H9 (cell line): ENCODE measurements at regions not wholly inside any gene's neighbourhood (a gene's known extent, or its start where the extent isn't known, plus 50 kb on each side); places are given as distances from the start of the nearest gene placed in this dataset.

Experiments used
- DNase-seq: peaks from one replicate; pipeline ENCODE4 v3.0.0-alpha.2; 2017
- H2AFZ ChIP-seq: one replicate; pipeline ENCODE4 v1.6.1; 2013; ENCODE audit warnings: mild to moderate bottlenecking, low read length, control low read depth, moderate library complexity
- H2AK5ac ChIP-seq: 2 replicates; pipeline ENCODE4 v1.6.1; 2013; ENCODE audit warnings: low read length, control low read depth, mixed read lengths; ENCODE audit not compliant: insufficient read length
- H2BK120ac ChIP-seq: one replicate; pipeline ENCODE4 v1.6.1; 2013; ENCODE audit warnings: low read depth, mild to moderate bottlenecking, low read length, control low read depth, inconsistent platforms; ENCODE audit not compliant: poor library complexity, severe bottlenecking
- H2BK12ac ChIP-seq: 2 replicates; pipeline ENCODE4 v1.6.1; 2013; ENCODE audit warnings: low read length, control low read depth, mixed read lengths, low read depth; ENCODE audit not compliant: insufficient read length
- H2BK15ac ChIP-seq: 2 replicates; pipeline ENCODE4 v1.6.1; 2013; ENCODE audit warnings: low read depth, low read length, control low read depth
- H2BK20ac ChIP-seq: one replicate; pipeline ENCODE4 v1.6.1; 2013; ENCODE audit warnings: low read depth, mild to moderate bottlenecking, low read length, control low read depth, inconsistent platforms; ENCODE audit not compliant: poor library complexity, severe bottlenecking
- H2BK5ac ChIP-seq: 2 replicates; pipeline ENCODE4 v1.6.1; 2013; ENCODE audit warnings: low read length, control low read depth, mixed read lengths; ENCODE audit not compliant: insufficient read length
- H3K14ac ChIP-seq: 2 replicates; pipeline ENCODE4 v1.6.1; 2013; ENCODE audit warnings: low read length, control low read depth; ENCODE audit not compliant: insufficient read depth
- H3K18ac ChIP-seq: 2 replicates; pipeline ENCODE4 v1.6.1; 2013; ENCODE audit warnings: low read depth, mild to moderate bottlenecking, mixed read lengths, low read length, control low read depth; ENCODE audit not compliant: insufficient read length
- H3K23ac ChIP-seq: 2 replicates; pipeline ENCODE4 v1.6.1; 2013; ENCODE audit warnings: low read length, control low read depth, mixed read lengths, low read depth; ENCODE audit not compliant: insufficient read length
- H3K23me2 ChIP-seq: 2 replicates; pipeline ENCODE4 v1.6.1; 2013; ENCODE audit warnings: low read depth, mild to moderate bottlenecking, mixed read lengths, low read length, control low read depth; ENCODE audit not compliant: insufficient read length, poor library complexity, severe bottlenecking
- H3K27ac ChIP-seq: 2 replicates; pipeline ENCODE4 v1.5.1; 2013; ENCODE audit warnings: low read length, control low read depth, mixed read lengths, low read depth; ENCODE audit not compliant: insufficient read length
- H3K27me3 ChIP-seq: 2 replicates; pipeline ENCODE4 v1.6.1; 2013; ENCODE audit warnings: low read length, control low read depth, inconsistent platforms; ENCODE audit not compliant: insufficient read depth
- H3K4ac ChIP-seq: 2 replicates; pipeline ENCODE4 v1.6.1; 2013; ENCODE audit warnings: low read depth, mild to moderate bottlenecking, control low read depth, inconsistent platforms, low read length, moderate library complexity
- H3K4me1 ChIP-seq: 2 replicates; pipeline ENCODE4 v1.6.1; 2013; ENCODE audit warnings: low read length, control low read depth, inconsistent platforms; ENCODE audit not compliant: insufficient read depth
- H3K4me2 ChIP-seq: 2 replicates; pipeline ENCODE4 v1.6.1; 2013; ENCODE audit warnings: low read length, control low read depth, mixed read lengths; ENCODE audit not compliant: insufficient read length, insufficient read depth
- H3K56ac ChIP-seq: 2 replicates; pipeline ENCODE4 v1.6.1; 2013; ENCODE audit warnings: low read depth, mild to moderate bottlenecking, mixed read lengths, low read length, control low read depth; ENCODE audit not compliant: insufficient read length
- H3K79me1 ChIP-seq: 2 replicates; pipeline ENCODE4 v1.6.1; 2013; ENCODE audit warnings: low read depth, mild to moderate bottlenecking, moderate library complexity, low read length, control low read depth, inconsistent platforms; ENCODE audit not compliant: insufficient read depth, poor library complexity, severe bottlenecking
- H3K79me2 ChIP-seq: 2 replicates; pipeline ENCODE4 v1.6.1; 2013; ENCODE audit warnings: low read length, control low read depth, inconsistent platforms; ENCODE audit not compliant: insufficient read depth
- H3K9ac ChIP-seq: 2 replicates; pipeline ENCODE4 v1.6.1; 2013; ENCODE audit warnings: low read length, control low read depth, mixed read lengths; ENCODE audit not compliant: insufficient read length; ENCODE audit errors: extremely low read depth
- H3K9me3 ChIP-seq: one replicate; pipeline ENCODE4 v1.6.1; 2013; ENCODE audit warnings: low read depth, low read length, inconsistent platforms; ENCODE audit not compliant: control insufficient read depth
- H3T11ph ChIP-seq: one replicate; pipeline ENCODE4 v1.6.1; 2013; ENCODE audit warnings: mild to moderate bottlenecking, low read length, control low read depth, inconsistent platforms
- H4K20me1 ChIP-seq: one replicate; pipeline ENCODE4 v1.6.1; 2013; ENCODE audit not compliant: control insufficient read depth, insufficient read length, insufficient read depth
- H4K5ac ChIP-seq: 2 replicates; pipeline ENCODE4 v1.6.1; 2013; ENCODE audit warnings: low read depth, mild to moderate bottlenecking, mixed read lengths, low read length, control low read depth; ENCODE audit not compliant: insufficient read length
- H4K8ac ChIP-seq: replicated peaks from 2 replicates; pipeline ENCODE4 v1.6.1; 2013; ENCODE audit warnings: low read length, control low read depth, mixed read lengths, low read depth; ENCODE audit not compliant: insufficient read length
- H4K91ac ChIP-seq: 2 replicates; pipeline ENCODE4 v1.6.1; 2013; ENCODE audit warnings: low read depth, mild to moderate bottlenecking, moderate library complexity, mixed read lengths, low read length, control low read depth; ENCODE audit not compliant: insufficient read length
- H3K27ac Mint-ChIP-seq, 3 experiments: 2 replicates in 2 of 3; 3 replicates in 1 of 3; pipeline ENCODE4 v1.8.0; 2020 to 2021; ENCODE audit warnings: mixed read lengths in 3 of 3, mild to moderate bottlenecking in 1 of 3, moderate library complexity in 1 of 3
- H3K27me3 Mint-ChIP-seq: 2 replicates; pipeline ENCODE4 v1.8.0; 2021; ENCODE audit warnings: low read depth, mild to moderate bottlenecking, moderate library complexity, mixed read lengths
- H3K36me3 Mint-ChIP-seq, 3 experiments: 2 replicates in 2 of 3; 3 replicates in 1 of 3; pipeline ENCODE4 v1.8.0; 2020 to 2021; ENCODE audit warnings: low read depth in 3 of 3, mixed read lengths in 3 of 3; ENCODE audit not compliant: insufficient read depth in 1 of 3
- H3K4me1 Mint-ChIP-seq, 2 experiments: 2 replicates each; pipeline ENCODE4 v1.8.0; 2020; ENCODE audit warnings: mixed read lengths in 2 of 2
- H3K4me3 Mint-ChIP-seq, 2 experiments: 2 replicates in 1 of 2; 3 replicates in 1 of 2; pipeline ENCODE4 v1.8.0; 2020 to 2021; ENCODE audit warnings: mild to moderate bottlenecking in 2 of 2, mixed read lengths in 2 of 2, moderate library complexity in 1 of 2
- H3K9me3 Mint-ChIP-seq, 2 experiments: 2 replicates in 1 of 2; 3 replicates in 1 of 2; pipeline ENCODE4 v1.8.0; 2020; ENCODE audit warnings: mild to moderate bottlenecking in 2 of 2, mixed read lengths in 2 of 2, moderate library complexity in 1 of 2
- CTCF ChIP-seq: fragments of 200-600 bp; sonication (generic); conservative IDR thresholded peaks from 3 replicates; pipeline ENCODE4 v1.8.0; 2021; ENCODE audit warnings: antibody characterized with exemption, mild to moderate bottlenecking
- WGBS: extraction: QIAGEN DNeasy Blood & Tissue Kit; methylation state at CpG from one replicate; pipeline ENCODE4 v1.1.7; 2013; ENCODE audit warnings: missing lambda C conversion rate, low lambda C conversion rate, mixed read lengths; ENCODE audit not compliant: insufficient read length; ENCODE audit errors: extremely low coverage; 5-methylcytosine and 5-hydroxymethylcytosine counted together

GRCh38 chr9:32881948-32882347 is 98.6 kb downstream of the TMEM215 start:
- no CpG with 5 or more reads among the region's 10 CpGs for WGBS

More at GRCh38 chr9:32881948-32882347, 98.6 kb downstream of the TMEM215 start:
- Histone ChIP-seq H3K4me2 (no peak overlapping the region), H3K14ac (no peak overlapping the region), H2AK5ac (no peak overlapping the region), H2BK12ac (no peak overlapping the region), H2BK20ac (no peak overlapping the region), H2AFZ (no peak overlapping the region), H3K4ac (no peak overlapping the region), H4K91ac (no peak overlapping the region), H3K18ac (no peak overlapping the region), H3K79me2 (no peaks in the 10 kb centered on the region), H4K8ac (no peak overlapping the region), H2BK120ac (no peak overlapping the region), H3T11ph (no peak overlapping the region), H3K79me1 (no peaks in the 10 kb centered on the region), H2BK15ac (no peak overlapping the region), H3K4me1 (no peaks in the 10 kb centered on the region), H3K27me3 (no peaks in the 10 kb centered on the region), H3K56ac (no peak overlapping the region), H2BK5ac (no peak overlapping the region), H3K23me2 (no peaks in the 10 kb centered on the region), H3K9ac (no peak overlapping the region), H3K27ac (no peak overlapping the region), H4K5ac (no peak overlapping the region), H4K20me1 (no peaks in the 10 kb centered on the region), H3K23ac (no peak overlapping the region), H3K9me3 (no peaks in the 10 kb centered on the region)
- no peak for TF ChIP-seq CTCF
- Mint-ChIP-seq H3K36me3 (no peaks in the 10 kb centered on the region; a peak in 1 of 7 replicates), H3K27me3 (no peaks in the 10 kb centered on the region; the same call in 1 of the 2 replicates), H3K4me3 (no peak overlapping the region), H3K9me3 (no peaks in the 10 kb centered on the region), H3K27ac (no peak overlapping the region), H3K4me1 (peaks cover 5 to 7% of the 10 kb centered on the region in 2 experiments)
- no peak for DNase-seq
